DMS79 (cell line): ENCODE measurements at regions not wholly inside any gene's neighbourhood (a gene's known extent, or its start where the extent isn't known, plus 50 kb on each side); places are given as distances from the start of the nearest gene placed in this dataset.
"Not testable (repeated sequence)": the region's sequence is repeated elsewhere in the genome, so short reads cannot be mapped to it uniquely, and the experiment has no call there.

Experiments used
- DNase-seq: peaks from one replicate; lab custom pipeline; 2025; lab: John Stamatoyannopoulos, UW

- DNase-seq = no peak
Measured at GRCh38 chr18:41134426-41134825, 820.6 kb upstream of the PIK3C3 start.

GRCh38 chr18:41131050-41131449, 824.0 kb upstream of the PIK3C3 start:
- no peak for DNase-seq

- no peak for DNase-seq
Measured at GRCh38 chr18:41128545-41128944, 826.5 kb upstream of the PIK3C3 start.

DNA sequence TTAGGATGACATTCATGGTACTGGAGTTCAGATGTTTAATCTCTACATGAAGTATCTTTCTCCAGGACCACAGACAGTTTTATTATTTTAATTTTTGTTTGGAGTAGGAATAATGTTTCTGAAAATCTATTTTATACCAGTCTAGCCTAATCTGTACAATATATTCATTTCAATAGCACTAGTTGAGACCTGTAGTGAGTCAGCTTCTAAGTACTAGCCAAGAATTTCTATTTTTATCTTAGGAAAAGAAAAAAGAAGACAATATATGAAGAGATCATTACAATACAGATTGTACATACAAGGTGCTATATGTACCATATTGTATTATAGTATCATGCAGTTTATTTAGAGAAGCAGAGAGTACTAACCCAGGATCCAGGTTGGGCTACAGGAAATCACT, 826.9 kb upstream of the PIK3C3 start:
- DNase-seq = no peak

DNA sequence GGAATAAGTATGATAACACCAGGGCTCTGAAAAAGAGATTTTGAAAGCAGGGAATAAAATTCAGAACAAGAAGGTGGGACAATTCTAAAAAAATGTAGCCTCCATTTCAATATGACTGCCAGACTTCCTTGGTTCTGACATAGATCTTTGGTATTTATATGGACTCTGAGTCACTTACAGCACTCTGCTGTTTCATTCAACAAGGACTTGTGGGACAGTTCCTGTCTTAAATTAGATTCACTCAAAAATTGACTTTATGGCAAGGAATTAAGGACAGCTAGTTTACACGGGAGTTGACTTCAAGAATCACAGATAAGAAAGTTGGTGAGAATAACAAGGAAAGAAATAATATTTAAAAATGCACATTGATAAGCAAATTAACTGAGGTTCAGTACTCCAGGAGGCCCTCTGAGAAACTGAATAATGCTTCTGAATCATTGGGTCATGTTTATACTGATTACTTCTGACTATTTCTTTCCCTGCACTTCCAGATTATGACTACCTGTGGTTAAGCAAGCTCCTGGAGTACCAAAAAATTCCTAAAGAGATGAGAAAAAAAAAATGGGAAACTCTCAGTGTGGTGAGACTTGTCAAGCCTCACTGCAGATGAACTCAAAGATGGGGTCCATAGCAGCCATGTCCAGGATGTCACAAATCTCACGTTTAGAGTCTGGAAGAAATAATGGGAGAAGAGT, 828.3 kb upstream of the PIK3C3 start:
- DNase-seq = no peak

- DNase-seq = no peak
Measured at GRCh38 chr18:41121116-41121826, 833.8 kb upstream of the PIK3C3 start.

DNA sequence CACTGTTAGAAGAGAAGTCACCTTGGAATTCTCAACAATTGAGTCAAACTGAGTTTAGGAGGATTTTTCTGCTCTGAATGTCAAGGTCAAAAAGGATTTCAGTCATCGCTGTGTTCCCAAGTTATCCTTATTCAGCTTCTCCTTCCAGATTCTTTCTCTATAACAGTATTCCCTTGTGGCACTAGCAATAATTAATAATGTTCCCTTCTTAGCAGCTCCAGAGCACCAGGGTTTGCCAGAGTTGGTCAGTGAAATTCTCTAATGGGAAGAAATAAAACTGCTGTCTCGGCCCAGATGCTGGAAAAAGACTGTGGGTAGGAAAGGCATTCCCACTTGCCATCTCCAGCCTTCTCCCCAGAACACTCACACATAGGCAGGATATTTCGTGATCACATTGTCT, 836.0 kb upstream of the PIK3C3 start:
- DNase-seq = no peak

GRCh38 chr18:41113885-41114482, 841.0 kb upstream of the PIK3C3 start:
- no peak for DNase-seq

- DNase-seq = no peak
Measured at GRCh38 chr18:41099451-41099850, 855.6 kb upstream of the PIK3C3 start.

DNA sequence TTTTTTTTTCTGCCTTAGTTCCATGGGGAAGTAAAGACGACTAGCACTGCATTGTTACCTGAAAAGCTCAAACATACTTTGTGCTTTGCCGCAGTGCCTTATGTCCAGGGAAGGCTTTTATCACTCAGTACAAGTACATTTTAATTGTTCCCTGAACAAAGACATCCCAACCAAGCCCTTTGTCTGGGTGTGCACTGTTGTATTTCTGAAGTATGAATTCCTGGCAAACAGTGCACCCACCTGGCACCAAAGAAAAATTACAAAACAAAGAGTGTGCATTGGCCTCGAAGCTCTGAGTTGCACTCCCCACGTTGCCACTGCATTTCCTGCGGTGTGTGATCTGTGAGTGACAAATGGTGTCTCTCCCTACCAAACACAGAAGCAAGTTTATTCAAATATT, 858.5 kb upstream of the PIK3C3 start:
- no peak for DNase-seq

- no peak for DNase-seq
Measured at GRCh38 chr18:41077076-41077475, 878.0 kb upstream of the PIK3C3 start.

GRCh38 chr18:41075212-41075611, 879.8 kb upstream of the PIK3C3 start:
- DNase-seq = no peak

- no peak for DNase-seq
Measured at GRCh38 chr18:41073372-41073954, 881.6 kb upstream of the PIK3C3 start.

GRCh38 chr18:41072946-41073345, 882.1 kb upstream of the PIK3C3 start:
- no peak for DNase-seq

DNA sequence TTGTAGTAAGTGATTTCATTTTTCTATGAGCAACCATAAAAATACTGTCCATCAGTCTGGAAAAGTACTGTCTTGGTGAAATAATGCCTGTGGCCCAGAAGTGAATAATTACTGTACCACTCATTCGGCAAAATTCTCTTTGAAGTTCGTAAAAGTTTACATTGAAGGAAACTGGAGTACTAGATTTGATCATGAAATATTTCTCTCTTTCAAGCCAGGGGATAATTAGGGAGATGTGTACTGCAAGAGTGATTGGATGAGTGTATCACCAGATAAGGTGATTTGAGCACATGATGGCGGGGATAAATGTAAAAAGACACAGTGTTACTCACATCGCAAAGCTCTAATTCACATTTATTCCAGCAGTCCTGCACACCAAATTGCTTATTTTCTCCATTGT, 883.2 kb upstream of the PIK3C3 start:
- DNase-seq = no peak

DNA sequence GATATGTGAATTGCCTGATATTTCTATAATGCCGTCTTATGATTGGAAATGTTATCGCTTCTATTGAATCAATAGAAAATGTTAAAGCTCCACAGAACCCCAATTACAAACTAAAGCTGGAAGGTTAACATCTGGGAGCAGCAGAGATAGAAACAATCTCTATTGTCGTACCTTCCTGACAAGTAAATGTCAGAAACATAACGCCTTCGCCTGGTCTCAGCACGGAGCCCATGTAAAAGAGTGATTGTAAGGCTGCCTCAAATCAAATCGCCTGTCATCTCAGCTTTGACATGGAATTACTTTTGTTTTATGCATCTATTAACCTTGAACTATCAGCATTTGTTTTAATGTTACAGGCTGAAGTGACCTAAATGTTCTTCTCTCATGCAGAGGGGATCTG, 885.9 kb upstream of the PIK3C3 start:
- no peak for DNase-seq

GRCh38 chr18:41064916-41065315, 890.1 kb upstream of the PIK3C3 start:
- DNase-seq = no peak

GRCh38 chr18:41060967-41061366, 894.1 kb upstream of the PIK3C3 start:
- DNase-seq = no peak

DNA sequence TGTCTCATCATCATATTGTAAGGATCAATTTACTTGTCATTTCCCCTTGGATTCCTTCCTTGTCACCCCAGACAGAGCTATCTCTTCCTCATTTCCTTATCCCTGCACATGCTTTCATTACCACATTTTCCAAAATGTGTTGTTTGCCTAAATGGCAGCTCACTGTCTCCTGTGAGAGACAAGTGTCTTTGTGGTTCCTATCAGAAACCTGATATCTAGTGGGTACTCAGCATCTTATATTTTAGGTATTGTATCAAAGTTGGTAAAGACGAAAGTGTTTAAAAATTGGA, 896.0 kb upstream of the PIK3C3 start:
- no peak for DNase-seq

DNA sequence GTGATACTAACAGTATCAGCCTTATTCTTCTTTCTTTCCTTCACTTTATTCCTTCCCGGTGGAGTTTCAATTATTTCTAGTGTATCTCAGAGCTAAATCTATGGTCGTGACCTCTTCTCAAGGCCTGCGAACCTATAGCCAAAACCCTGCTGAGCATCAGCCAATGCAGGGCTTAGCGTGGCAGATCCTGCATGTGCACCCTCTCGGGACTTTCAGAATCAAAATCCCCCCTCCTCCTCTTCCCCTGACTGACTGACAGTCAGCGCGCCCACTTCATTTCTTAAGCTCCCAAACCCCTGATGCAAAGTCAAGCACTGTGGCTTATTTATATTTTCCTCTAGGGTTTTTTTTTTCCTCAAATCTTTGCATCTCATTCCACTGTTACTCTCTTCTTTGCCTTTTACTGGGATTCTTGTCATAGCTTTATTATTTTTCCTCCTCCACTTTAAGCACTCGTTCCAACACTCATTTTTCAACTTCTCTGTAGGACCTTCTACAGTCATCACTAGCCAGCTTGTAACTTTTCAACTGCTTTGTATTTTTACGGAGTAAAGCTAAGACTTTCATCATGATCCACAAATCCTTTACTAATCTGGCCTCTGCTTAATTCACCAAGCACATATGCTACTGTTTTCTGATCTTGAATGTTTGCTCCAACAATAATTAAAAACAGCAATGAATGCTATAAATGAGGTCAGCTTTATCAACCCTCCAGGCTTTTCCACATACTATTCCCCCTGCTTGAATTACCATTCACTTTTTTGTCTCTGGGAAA, 896.5 kb upstream of the PIK3C3 start:
- DNase-seq = no peak

DNA sequence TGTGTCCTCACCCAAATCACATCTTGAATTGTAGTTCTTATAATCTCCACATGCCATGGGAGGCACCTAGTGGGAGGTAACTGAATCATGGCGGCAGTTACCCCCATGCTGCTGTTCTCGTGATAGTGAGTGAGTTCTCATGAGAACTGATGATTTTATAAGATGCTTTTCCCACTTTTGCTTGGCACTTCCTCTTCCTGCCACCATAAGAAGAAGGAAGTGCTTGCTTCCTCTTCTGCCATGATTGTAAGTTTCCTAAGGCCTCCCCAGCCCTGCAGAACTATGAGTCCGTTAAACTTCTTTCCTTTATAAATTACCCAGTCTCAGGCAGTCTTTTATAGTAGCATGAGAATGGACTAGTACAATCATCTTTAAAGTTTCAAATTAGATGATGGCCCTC, 902.4 kb upstream of the PIK3C3 start:
- DNase-seq = no peak

- not testable (repeated sequence) for DNase-seq
Measured at GRCh38 chr18:41046250-41046649, 908.8 kb upstream of the PIK3C3 start.

GRCh38 chr18:41043876-41044275, 911.2 kb upstream of the PIK3C3 start:
- DNase-seq = no peak
